ENCODE measurements at regions not wholly inside any gene's neighbourhood (a gene's known extent, or its start where the extent isn't known, plus 50 kb on each side); places are given as distances from the start of the nearest gene placed in this dataset.
"Not testable (repeated sequence)": the region's sequence is repeated elsewhere in the genome, so short reads cannot be mapped to it uniquely, and the experiment has no call there.

- Histone ChIP-seq H3K27ac (ENCODE audit: low read depth, low read length) (no peak overlapping the region), H3K4me1 (ENCODE audit: insufficient read depth, low read length) (no peaks in the 10 kb centered on the region), H3K36me3 (ENCODE audit: insufficient read depth, low read length) (no peaks in the 10 kb centered on the region), H3K9me3 (ENCODE audit: low read length) (no peaks in the 10 kb centered on the region), H3K27me3 (ENCODE audit: insufficient read depth, low read length, poor library complexity, severe bottlenecking) (no peaks in the 10 kb centered on the region), H3K4me3 (ENCODE audit: low read length) (no peak overlapping the region)
- Mint-ChIP-seq H3K4me3 (no peak overlapping the region), H3K27ac (no peak overlapping the region), H3K9me3 (no peaks in the 10 kb centered on the region), H3K27me3 (peaks cover 0 to 1% of the 10 kb centered on the region in 2 donors), H3K36me3 (no peaks in the 10 kb centered on the region), H3K4me1 (no peaks in the 10 kb centered on the region)
- ChIA-PET POLR2A (no interaction called here), CTCF (no interaction called here)
- DNase-seq = no peak
Measured at GRCh38 chr9:135173066-135173465, 85.6 kb downstream of the OLFM1 start.

GRCh38 chr9:135174248-135174647 is 86.8 kb downstream of the OLFM1 start:
- Histone ChIP-seq H3K27ac (ENCODE audit: low read depth, low read length) (no peak overlapping the region), H3K4me1 (ENCODE audit: insufficient read depth, low read length) (no peaks in the 10 kb centered on the region), H3K9me3 (ENCODE audit: low read length) (no peaks in the 10 kb centered on the region), H3K27me3 (ENCODE audit: insufficient read depth, low read length, poor library complexity, severe bottlenecking) (no peaks in the 10 kb centered on the region), H3K4me3 (ENCODE audit: low read length) (no peak overlapping the region), H3K36me3 (ENCODE audit: insufficient read depth, low read length) (no peaks in the 10 kb centered on the region)
- Mint-ChIP-seq H3K27ac (no peak overlapping the region), H3K27me3 (peaks cover 0 to 3% of the 10 kb centered on the region in 2 donors), H3K4me3 (no peak overlapping the region), H3K36me3 (no peaks in the 10 kb centered on the region), H3K4me1 (no peaks in the 10 kb centered on the region), H3K9me3 (no peaks in the 10 kb centered on the region)
- ChIA-PET POLR2A (no interaction called here), CTCF (no interaction called here)
- DNase-seq = no peak

- Histone ChIP-seq H3K4me3 (ENCODE audit: low read length) (no peak overlapping the region), H3K27ac (ENCODE audit: low read depth, low read length) (no peak overlapping the region), H3K27me3 (ENCODE audit: insufficient read depth, low read length, poor library complexity, severe bottlenecking) (no peaks in the 10 kb centered on the region), H3K4me1 (ENCODE audit: insufficient read depth, low read length) (no peaks in the 10 kb centered on the region), H3K36me3 (ENCODE audit: insufficient read depth, low read length) (no peaks in the 10 kb centered on the region), H3K9me3 (ENCODE audit: low read length) (no peaks in the 10 kb centered on the region)
- no peak overlapping the region for H3K4me3 Mint-ChIP-seq
- H3K27me3 Mint-ChIP-seq = peaks cover 0 to 3% of the 10 kb centered on the region in 2 donors
- ChIA-PET POLR2A (no interaction called here), CTCF (no interaction called here)
- DNase-seq = no peak
- no peaks in the 10 kb centered on the region for H3K36me3 Mint-ChIP-seq
- H3K9me3 Mint-ChIP-seq = no peaks in the 10 kb centered on the region
- H3K27ac Mint-ChIP-seq = no peak overlapping the region
- no peaks in the 10 kb centered on the region for H3K4me1 Mint-ChIP-seq
Measured at GRCh38 chr9:135174981-135175380, 87.5 kb downstream of the OLFM1 start.

- Mint-ChIP-seq H3K36me3 (no peaks in the 10 kb centered on the region), H3K27ac (no peak overlapping the region), H3K4me3 (no peak overlapping the region), H3K9me3 (no peaks in the 10 kb centered on the region), H3K27me3 (peaks cover 0 to 3% of the 10 kb centered on the region in 2 donors), H3K4me1 (no peaks in the 10 kb centered on the region)
- Histone ChIP-seq H3K9me3 (ENCODE audit: low read length) (no peaks in the 10 kb centered on the region), H3K4me3 (ENCODE audit: low read length) (no peak overlapping the region), H3K4me1 (ENCODE audit: insufficient read depth, low read length) (no peaks in the 10 kb centered on the region), H3K27ac (ENCODE audit: low read depth, low read length) (no peak overlapping the region), H3K36me3 (ENCODE audit: insufficient read depth, low read length) (no peaks in the 10 kb centered on the region), H3K27me3 (ENCODE audit: insufficient read depth, low read length, poor library complexity, severe bottlenecking) (no peaks in the 10 kb centered on the region)
- ChIA-PET POLR2A (no interaction called here), CTCF (no interaction called here)
- no peak for DNase-seq
Measured at GRCh38 chr9:135176284-135176683, 88.8 kb downstream of the OLFM1 start.

- CTCF ChIA-PET = not testable (repeated sequence)
Measured at GRCh38 chr9:135177562-135177961, 90.1 kb downstream of the OLFM1 start.

GRCh38 chr9:135178498-135178897 is 91.0 kb downstream of the OLFM1 start:
- Histone ChIP-seq H3K36me3 (ENCODE audit: insufficient read depth, low read length) (no peaks in the 10 kb centered on the region), H3K9me3 (ENCODE audit: low read length) (no peaks in the 10 kb centered on the region), H3K27ac (ENCODE audit: low read depth, low read length) (no peak overlapping the region), H3K4me1 (ENCODE audit: insufficient read depth, low read length) (no peaks in the 10 kb centered on the region), H3K27me3 (ENCODE audit: insufficient read depth, low read length, poor library complexity, severe bottlenecking) (no peaks in the 10 kb centered on the region), H3K4me3 (ENCODE audit: low read length) (no peak overlapping the region)
- Mint-ChIP-seq H3K27me3 (peaks cover 0 to 3% of the 10 kb centered on the region in 2 donors), H3K4me3 (no peak overlapping the region), H3K9me3 (no peaks in the 10 kb centered on the region), H3K4me1 (no peaks in the 10 kb centered on the region), H3K27ac (no peak overlapping the region), H3K36me3 (no peaks in the 10 kb centered on the region)
- POLR2A ChIA-PET = no interaction called here
- no peak for DNase-seq
- CTCF ChIA-PET = no interaction called here

More at GRCh38 chr9:135177562-135177961, 90.1 kb downstream of the OLFM1 start:
- DNase-seq; H3K4me1 ChIP-seq (ENCODE audit: insufficient read depth, low read length); H3K9me3 Mint-ChIP-seq; H3K9me3 ChIP-seq (ENCODE audit: low read length); H3K27ac ChIP-seq (ENCODE audit: low read depth, low read length); H3K27me3 Mint-ChIP-seq; H3K4me1 Mint-ChIP-seq; H3K4me3 Mint-ChIP-seq; H3K36me3 ChIP-seq (ENCODE audit: insufficient read depth, low read length); H3K4me3 ChIP-seq (ENCODE audit: low read length); H3K27me3 ChIP-seq (ENCODE audit: insufficient read depth, low read length, poor library complexity, severe bottlenecking); H3K27ac Mint-ChIP-seq; POLR2A ChIA-PET; H3K36me3 Mint-ChIP-seq: not testable (repeated sequence)

GRCh38 chr9:135179041-135179440 is 91.6 kb downstream of the OLFM1 start:
- Mint-ChIP-seq H3K9me3 (no peaks in the 10 kb centered on the region), H3K4me1 (no peaks in the 10 kb centered on the region), H3K4me3 (no peak overlapping the region), H3K27me3 (peaks cover 0 to 3% of the 10 kb centered on the region in 2 donors), H3K36me3 (no peaks in the 10 kb centered on the region), H3K27ac (no peak overlapping the region)
- Histone ChIP-seq H3K4me3 (ENCODE audit: low read length) (no peak overlapping the region), H3K27ac (ENCODE audit: low read depth, low read length) (no peak overlapping the region), H3K27me3 (ENCODE audit: insufficient read depth, low read length, poor library complexity, severe bottlenecking) (no peaks in the 10 kb centered on the region), H3K9me3 (ENCODE audit: low read length) (no peaks in the 10 kb centered on the region), H3K4me1 (ENCODE audit: insufficient read depth, low read length) (no peaks in the 10 kb centered on the region), H3K36me3 (ENCODE audit: insufficient read depth, low read length) (no peaks in the 10 kb centered on the region)
- DNase-seq = no peak
- ChIA-PET POLR2A (no interaction called here), CTCF (no interaction called here)

GRCh38 chr9:135179976-135180375 is 92.5 kb downstream of the OLFM1 start:
- no peaks in the 10 kb centered on the region for H3K4me1 Mint-ChIP-seq
- Histone ChIP-seq H3K36me3 (ENCODE audit: insufficient read depth, low read length) (no peaks in the 10 kb centered on the region), H3K9me3 (ENCODE audit: low read length) (no peaks in the 10 kb centered on the region), H3K4me3 (ENCODE audit: low read length) (no peak overlapping the region), H3K27me3 (ENCODE audit: insufficient read depth, low read length, poor library complexity, severe bottlenecking) (no peaks in the 10 kb centered on the region), H3K27ac (ENCODE audit: low read depth, low read length) (no peak overlapping the region), H3K4me1 (ENCODE audit: insufficient read depth, low read length) (no peaks in the 10 kb centered on the region)
- CTCF ChIA-PET = no interaction called here
- no peaks in the 10 kb centered on the region for H3K9me3 Mint-ChIP-seq
- POLR2A ChIA-PET = no interaction called here
- DNase-seq = no peak
- H3K36me3 Mint-ChIP-seq = no peaks in the 10 kb centered on the region
- H3K4me3 Mint-ChIP-seq = no peak overlapping the region
- no peak overlapping the region for H3K27ac Mint-ChIP-seq
- peaks cover 3 to 5% of the 10 kb centered on the region in 2 donors for H3K27me3 Mint-ChIP-seq

- no peak for DNase-seq
- Mint-ChIP-seq H3K27me3 (peaks cover 4 to 5% of the 10 kb centered on the region in 2 donors), H3K4me3 (no peak overlapping the region), H3K36me3 (no peaks in the 10 kb centered on the region), H3K9me3 (no peaks in the 10 kb centered on the region), H3K27ac (no peak overlapping the region), H3K4me1 (no peaks in the 10 kb centered on the region)
- no peak overlapping the region for H3K4me3 ChIP-seq (ENCODE audit: low read length)
- CTCF ChIA-PET = no interaction called here
- no peaks in the 10 kb centered on the region for H3K4me1 ChIP-seq (ENCODE audit: insufficient read depth, low read length)
- H3K27me3 ChIP-seq (ENCODE audit: insufficient read depth, low read length, poor library complexity, severe bottlenecking) = no peaks in the 10 kb centered on the region
- POLR2A ChIA-PET = no interaction called here
- no peaks in the 10 kb centered on the region for H3K36me3 ChIP-seq (ENCODE audit: insufficient read depth, low read length)
- no peaks in the 10 kb centered on the region for H3K9me3 ChIP-seq (ENCODE audit: low read length)
- no peak overlapping the region for H3K27ac ChIP-seq (ENCODE audit: low read depth, low read length)
Measured at GRCh38 chr9:135180586-135180985, 93.1 kb downstream of the OLFM1 start.
